Trophoblast cell (in vitro differentiated cells and primary cell): ENCODE measurements at regions not wholly inside any gene's neighbourhood (a gene's known extent, or its start where the extent isn't known, plus 50 kb on each side); places are given as distances from the start of the nearest gene placed in this dataset.

Source experiments
- DNase-seq, 2 donors: peaks; one replicate each; pipeline ENCODE4 v3.0.0-alpha.2; 2016
- H2AFZ ChIP-seq: 2 replicates; pipeline ENCODE4 v1.6.1; 2013; ENCODE audit warnings: low read length, moderate library complexity, mild to moderate bottlenecking; ENCODE audit not compliant: insufficient read depth, poor library complexity
- H2AK5ac ChIP-seq: 2 replicates; pipeline ENCODE4 v1.6.1; 2013; ENCODE audit warnings: mild to moderate bottlenecking, low read length
- H2BK120ac ChIP-seq: 2 replicates; pipeline ENCODE4 v1.6.1; 2013; ENCODE audit warnings: low read length, mild to moderate bottlenecking, moderate library complexity; ENCODE audit not compliant: insufficient read depth, poor library complexity
- H2BK12ac ChIP-seq: 2 replicates; pipeline ENCODE4 v1.6.1; 2013; ENCODE audit warnings: mild to moderate bottlenecking, low read length, moderate library complexity
- H2BK5ac ChIP-seq: 2 replicates; pipeline ENCODE4 v1.6.1; 2013; ENCODE audit warnings: low read length, low read depth, moderate library complexity, mild to moderate bottlenecking; ENCODE audit not compliant: poor library complexity
- H3K14ac ChIP-seq: 2 replicates; pipeline ENCODE4 v1.6.1; 2013; ENCODE audit warnings: mild to moderate bottlenecking, low read length
- H3K18ac ChIP-seq: 2 replicates; pipeline ENCODE4 v1.6.1; 2013; ENCODE audit warnings: mild to moderate bottlenecking, low read length
- H3K23ac ChIP-seq: 2 replicates; pipeline ENCODE4 v1.6.1; 2013; ENCODE audit warnings: low read length
- H3K27ac ChIP-seq: 2 replicates; pipeline ENCODE4 v1.5.1; 2013; ENCODE audit warnings: low read depth, mild to moderate bottlenecking, inconsistent platforms, low read length, moderate library complexity
- H3K27me3 ChIP-seq: 2 replicates; pipeline ENCODE4 v1.6.1; 2013; ENCODE audit warnings: inconsistent platforms, mild to moderate bottlenecking, low read length, moderate library complexity; ENCODE audit not compliant: insufficient read depth
- H3K36me3 ChIP-seq, 2 experiments: 1 replicate in 1 of 2; 2 replicates in 1 of 2; pipeline ENCODE4 v1.6.1; 2013; ENCODE audit warnings: low read length in 2 of 2, mild to moderate bottlenecking in 2 of 2, moderate library complexity in 1 of 2; ENCODE audit not compliant: insufficient read depth in 2 of 2, control insufficient read depth in 1 of 2
- H3K4ac ChIP-seq: 2 replicates; pipeline ENCODE4 v1.6.1; 2013; ENCODE audit warnings: low read depth, mild to moderate bottlenecking, low read length, moderate library complexity
- H3K4me1 ChIP-seq, 2 experiments: 1 replicate in 1 of 2; 2 replicates in 1 of 2; pipeline ENCODE4 v1.6.1; 2013; ENCODE audit warnings: low read length in 2 of 2, mild to moderate bottlenecking in 2 of 2, moderate library complexity in 1 of 2; ENCODE audit not compliant: insufficient read depth in 2 of 2, control insufficient read depth in 1 of 2
- H3K4me2 ChIP-seq: 2 replicates; pipeline ENCODE4 v1.6.1; 2013; ENCODE audit warnings: inconsistent platforms, mild to moderate bottlenecking, low read length, moderate library complexity
- H3K4me3 ChIP-seq: 2 replicates; pipeline ENCODE4 v1.5.1; 2013; ENCODE audit warnings: mild to moderate bottlenecking, low read depth, low read length, inconsistent platforms
- H3K79me1 ChIP-seq: one replicate; pipeline ENCODE4 v1.6.1; 2013; ENCODE audit warnings: low read length
- H3K79me2 ChIP-seq: 2 replicates; pipeline ENCODE4 v1.6.1; 2013; ENCODE audit warnings: low read length, mild to moderate bottlenecking; ENCODE audit not compliant: control insufficient read depth, insufficient read depth, poor library complexity
- H3K9ac ChIP-seq: 2 replicates; pipeline ENCODE4 v1.6.1; 2013; ENCODE audit warnings: mild to moderate bottlenecking, low read length
- H3K9me3 ChIP-seq: 2 replicates; pipeline ENCODE4 v1.6.1; 2013; ENCODE audit warnings: low read depth, mild to moderate bottlenecking, control low read depth, inconsistent platforms, low read length; ENCODE audit not compliant: insufficient read depth
- H4K12ac ChIP-seq: 2 replicates; pipeline ENCODE4 v1.6.1; 2013; ENCODE audit warnings: low read depth, mild to moderate bottlenecking, low read length, moderate library complexity
- H4K8ac ChIP-seq: 2 replicates; pipeline ENCODE4 v1.6.1; 2013; ENCODE audit warnings: low read depth, mild to moderate bottlenecking, low read length, moderate library complexity
- H4K91ac ChIP-seq: one replicate; pipeline ENCODE4 v1.6.1; 2013; ENCODE audit warnings: low read depth, mild to moderate bottlenecking, low read length, moderate library complexity
- WGBS: extraction: QIAGEN DNeasy Blood & Tissue Kit; methylation state at CpG from one replicate; pipeline ENCODE4 v1.1.7; 2013; ENCODE audit warnings: missing lambda C conversion rate; ENCODE audit not compliant: insufficient read length, insufficient coverage; ENCODE audit errors: extremely low coverage; 5-methylcytosine and 5-hydroxymethylcytosine counted together

DNA sequence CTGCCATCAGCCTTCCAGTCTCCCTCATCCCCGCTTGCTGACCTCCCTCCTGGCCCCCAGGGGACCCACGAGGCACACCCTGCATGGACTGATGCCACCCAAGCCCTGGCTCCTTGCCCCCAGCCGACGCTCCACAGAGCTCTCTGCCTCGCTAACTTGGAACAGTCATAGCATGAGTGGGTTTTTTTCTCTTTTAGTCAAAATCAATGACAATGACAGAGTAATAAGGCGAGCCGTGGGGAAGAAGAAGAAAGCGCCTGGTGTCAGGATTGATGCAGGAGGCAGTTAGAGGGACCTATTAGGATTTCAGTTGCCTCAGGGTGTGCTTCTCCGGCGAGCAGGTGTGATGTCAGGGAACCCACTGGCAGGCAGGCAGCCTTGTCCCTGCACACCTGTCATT, 176.3 kb upstream of the TNRC6C start:
- no peak overlapping the region for H3K18ac ChIP-seq
- H2BK120ac ChIP-seq: no peak overlapping the region
- H2BK12ac ChIP-seq: no peak overlapping the region
- H2AFZ ChIP-seq: no peak overlapping the region
- H3K4me2 ChIP-seq: no peak overlapping the region
- H3K27ac ChIP-seq: no peak overlapping the region
- H3K9ac ChIP-seq: no peak overlapping the region
- no peak overlapping the region for H4K91ac ChIP-seq
- WGBS: no CpG with 5 or more reads among the region's 10 CpGs
- no peak overlapping the region for H3K23ac ChIP-seq
- H3K9me3 ChIP-seq: peaks cover 6% of the 10 kb centered on the region
- no peaks in the 10 kb centered on the region for H3K4me1 ChIP-seq
- H4K8ac ChIP-seq: no peak overlapping the region
- no peaks in the 10 kb centered on the region for H3K36me3 ChIP-seq
- DNase-seq: no peak
- H4K12ac ChIP-seq: no peak overlapping the region
- peaks cover 16% of the 10 kb centered on the region for H3K27me3 ChIP-seq
- H3K4ac ChIP-seq: no peak overlapping the region
- no peak overlapping the region for H2AK5ac ChIP-seq
- H3K14ac ChIP-seq: no peak overlapping the region
- no peaks in the 10 kb centered on the region for H3K79me1 ChIP-seq
- no peak overlapping the region for H3K4me3 ChIP-seq
- H2BK5ac ChIP-seq: no peak overlapping the region
- no peaks in the 10 kb centered on the region for H3K79me2 ChIP-seq

DNA sequence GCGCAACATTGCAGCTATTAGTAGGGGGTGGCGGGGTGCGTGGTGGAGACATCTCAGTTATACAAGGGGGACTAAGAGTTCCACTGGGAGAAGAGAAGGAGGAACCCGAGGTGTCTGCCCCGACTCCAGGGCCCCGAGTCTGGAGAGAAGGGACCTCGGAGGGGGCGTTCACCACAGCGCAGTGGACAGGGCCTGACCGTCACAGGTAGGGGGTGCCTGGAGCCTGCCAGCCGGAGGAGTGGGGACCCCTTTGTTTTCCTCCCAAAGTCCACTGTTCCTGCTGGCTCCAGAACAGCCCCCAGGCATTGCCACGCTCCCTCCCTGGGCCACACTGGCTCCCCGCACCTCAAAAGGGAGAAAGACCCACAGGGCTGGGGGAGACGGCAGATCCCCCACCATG, 175.9 kb upstream of the TNRC6C start:
- WGBS: no CpG with 5 or more reads among the region's 14 CpGs
- DNase-seq: no peak
- no peak overlapping the region for H2AK5ac ChIP-seq

DNA sequence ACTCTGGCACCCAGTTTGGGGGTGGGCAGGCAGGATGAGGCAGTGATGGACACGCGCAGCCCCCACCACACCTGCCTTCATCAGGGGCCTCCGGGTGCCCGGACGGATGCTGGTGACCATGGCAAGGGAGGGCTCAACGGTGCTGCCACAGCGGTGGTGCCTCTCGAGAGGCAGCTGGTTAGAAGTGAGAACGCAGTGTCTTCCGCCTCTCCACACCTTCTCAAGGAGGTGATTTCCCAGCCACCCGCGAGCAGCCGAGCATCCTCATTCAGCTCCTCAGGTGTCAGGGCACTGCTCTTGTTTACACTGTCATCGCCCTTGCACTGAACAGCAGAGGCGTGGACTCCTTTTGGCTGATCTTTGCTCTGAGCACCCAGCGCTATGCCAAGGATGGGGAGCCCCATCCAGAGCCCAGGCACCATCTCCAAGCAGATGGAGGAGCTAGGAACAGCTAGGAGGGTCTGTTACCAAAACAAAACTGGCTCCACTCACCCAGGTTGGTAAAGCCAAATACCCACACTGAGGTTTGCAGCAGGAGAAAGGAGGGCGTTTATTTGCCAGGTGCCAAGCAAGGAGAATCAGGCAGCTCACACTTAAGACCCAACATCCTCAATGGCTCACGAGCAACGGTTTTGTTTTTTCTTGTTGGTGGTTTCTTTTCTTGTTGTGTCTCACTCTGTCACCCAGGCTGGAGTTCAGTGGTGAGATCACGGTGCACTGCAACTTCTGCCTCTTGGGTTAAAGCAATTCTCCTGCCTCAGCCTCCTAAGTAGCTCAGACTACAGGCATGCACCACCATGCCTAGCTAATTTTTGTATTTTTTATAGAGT, 174.3 kb upstream of the TNRC6C start:
- Histone ChIP-seq H3K4ac (no peak overlapping the region), H2AFZ (no peak overlapping the region), H3K9me3 (peaks cover 3% of the 10 kb centered on the region), H3K36me3 (no peaks in the 10 kb centered on the region), H4K12ac (no peak overlapping the region), H3K79me1 (no peaks in the 10 kb centered on the region), H3K23ac (no peak overlapping the region), H3K27ac (no peak overlapping the region), H3K4me1 (no peaks in the 10 kb centered on the region), H3K27me3 (peaks cover 23% of the 10 kb centered on the region), H2AK5ac (no peak overlapping the region), H3K79me2 (no peaks in the 10 kb centered on the region), H3K9ac (no peak overlapping the region), H3K18ac (no peak overlapping the region), H3K14ac (no peak overlapping the region), H4K8ac (no peak overlapping the region), H3K4me3 (no peak overlapping the region), H2BK12ac (no peak overlapping the region), H3K4me2 (no peak overlapping the region), H4K91ac (no peak overlapping the region), H2BK5ac (no peak overlapping the region), H2BK120ac (no peak overlapping the region)
- DNase-seq: no peak
- WGBS: no CpG with 5 or more reads among the region's 20 CpGs

More for the DNA sequence above, 175.9 kb upstream of the TNRC6C start:
- H2AFZ ChIP-seq: no peak overlapping the region
- no peak overlapping the region for H3K23ac ChIP-seq
- H4K91ac ChIP-seq: no peak overlapping the region
- no peak overlapping the region for H2BK5ac ChIP-seq
- H3K4me2 ChIP-seq: no peak overlapping the region
- H3K18ac ChIP-seq: no peak overlapping the region
- H3K36me3 ChIP-seq: no peaks in the 10 kb centered on the region
- H3K4me3 ChIP-seq: no peak overlapping the region
- no peak overlapping the region for H4K12ac ChIP-seq
- no peak overlapping the region for H3K4ac ChIP-seq
- no peaks in the 10 kb centered on the region for H3K79me2 ChIP-seq
- no peak overlapping the region for H3K9ac ChIP-seq
- no peak overlapping the region for H3K27ac ChIP-seq
- no peaks in the 10 kb centered on the region for H3K4me1 ChIP-seq
- H4K8ac ChIP-seq: no peak overlapping the region
- H3K79me1 ChIP-seq: no peaks in the 10 kb centered on the region
- H2BK120ac ChIP-seq: no peak overlapping the region
- H3K9me3 ChIP-seq: peaks cover 5% of the 10 kb centered on the region
- peaks cover 21% of the 10 kb centered on the region for H3K27me3 ChIP-seq
- H3K14ac ChIP-seq: no peak overlapping the region
- no peak overlapping the region for H2BK12ac ChIP-seq

DNA sequence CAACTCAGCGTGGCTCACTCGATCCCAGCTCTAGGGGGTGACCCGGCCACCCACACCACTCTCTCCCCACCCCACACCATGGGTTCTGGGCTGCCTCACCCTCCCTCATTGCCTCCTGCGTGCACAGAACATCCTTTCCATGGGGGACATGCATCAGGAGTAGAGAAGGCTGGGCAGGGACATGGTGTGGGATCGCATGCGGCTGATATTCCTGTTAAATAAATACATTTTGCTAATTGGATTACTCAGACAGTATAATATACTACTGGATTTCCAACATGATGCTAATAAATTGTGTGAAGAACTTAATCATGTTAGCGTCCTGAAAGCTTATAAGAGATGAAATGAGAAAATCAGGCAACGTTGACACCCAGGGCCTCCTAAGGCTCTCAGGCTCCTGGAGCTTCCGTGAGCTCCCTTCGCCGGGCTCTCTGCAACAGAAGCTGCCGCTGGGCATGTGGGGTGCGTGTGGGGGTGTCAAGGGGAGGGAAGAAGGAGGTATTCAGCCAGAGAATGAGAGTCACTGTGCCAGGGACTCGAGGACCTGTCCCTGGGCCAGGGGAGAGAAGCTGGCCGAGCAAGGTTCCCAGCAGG, 173.1 kb upstream of the TNRC6C start:
- no peak overlapping the region for H2AFZ ChIP-seq
- no peak overlapping the region for H2BK120ac ChIP-seq
- H4K8ac ChIP-seq: no peak overlapping the region
- no peak overlapping the region for H3K14ac ChIP-seq
- H4K91ac ChIP-seq: no peak overlapping the region
- H3K23ac ChIP-seq: no peak overlapping the region
- no CpG with 5 or more reads among the region's 15 CpGs for WGBS
- peaks cover 23% of the 10 kb centered on the region for H3K27me3 ChIP-seq
- no peak overlapping the region for H2AK5ac ChIP-seq
- no peaks in the 10 kb centered on the region for H3K79me2 ChIP-seq
- H3K27ac ChIP-seq: no peak overlapping the region
- no peaks in the 10 kb centered on the region for H3K36me3 ChIP-seq
- no peak overlapping the region for H3K18ac ChIP-seq
- H3K9me3 ChIP-seq: peaks cover 3% of the 10 kb centered on the region
- no peak overlapping the region for H3K4me3 ChIP-seq
- no peak overlapping the region for H2BK5ac ChIP-seq
- DNase-seq: no peak
- H2BK12ac ChIP-seq: no peak overlapping the region
- no peak overlapping the region for H4K12ac ChIP-seq
- H3K4me1 ChIP-seq: peaks cover 0 to 2% of the 10 kb centered on the region in 2 experiments
- H3K79me1 ChIP-seq: no peaks in the 10 kb centered on the region
- H3K9ac ChIP-seq: no peak overlapping the region
- no peak overlapping the region for H3K4ac ChIP-seq
- H3K4me2 ChIP-seq: no peak overlapping the region
